ENCODE measurements at regions not wholly inside any gene's neighbourhood (a gene's known extent, or its start where the extent isn't known, plus 50 kb on each side); places are given as distances from the start of the nearest gene placed in this dataset.

DNA sequence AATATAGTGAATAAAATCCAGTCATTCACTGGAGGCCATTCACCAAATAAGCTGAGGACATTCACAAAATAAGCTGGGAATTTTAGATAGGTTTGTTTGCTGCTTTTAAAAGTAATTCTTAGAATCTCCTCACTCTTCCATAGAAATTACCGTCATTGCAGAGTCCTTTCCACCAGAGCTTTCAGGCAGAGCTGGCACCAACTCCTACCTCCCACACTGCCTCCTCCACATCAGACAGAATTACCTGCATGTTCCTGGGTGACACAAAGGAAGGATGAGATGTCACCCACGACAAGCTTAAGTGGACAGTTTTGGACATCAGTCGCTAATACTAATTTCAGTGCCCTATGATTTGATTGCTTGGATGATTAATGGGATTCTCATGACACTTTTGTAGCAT, 1113.2 kb downstream of the IGSF11 start:
- Histone ChIP-seq H4K20me1 (ENCODE audit: insufficient read depth, low read length) (no peaks in the 10 kb centered on the region), H2AFZ (ENCODE audit: low read depth, low read length) (no peak overlapping the region), H3K27me3 (ENCODE audit: insufficient read depth, low read length) (no peaks in the 10 kb centered on the region), H3K36me3 (ENCODE audit: insufficient read depth, low read length) (no peaks in the 10 kb centered on the region), H3K4me1 (ENCODE audit: insufficient read depth, low read length) (no peaks in the 10 kb centered on the region), H3K79me2 (ENCODE audit: insufficient read depth, low read length) (no peaks in the 10 kb centered on the region), H3K4me3 (ENCODE audit: insufficient read depth, low read depth, low read length) (no peak overlapping the region), H3K27ac (ENCODE audit: low read depth, low read length) (no peak overlapping the region), H3K9ac (ENCODE audit: low read length) (no peak overlapping the region), H3K9me3 (ENCODE audit: insufficient read depth, low read depth, low read length) (no peaks in the 10 kb centered on the region), H3K4me2 (ENCODE audit: low read length) (no peak overlapping the region)
- Mint-ChIP-seq H3K36me3 (ENCODE audit: low read depth, unreplicated experiment) (no peaks in the 10 kb centered on the region), H3K27ac (ENCODE audit: unreplicated experiment) (no peak overlapping the region), H3K4me1 (ENCODE audit: low read depth, unreplicated experiment) (peaks cover 10% of the 10 kb centered on the region), H3K4me3 (ENCODE audit: unreplicated experiment) (no peak overlapping the region), H3K9me3 (ENCODE audit: unreplicated experiment) (no peaks in the 10 kb centered on the region), H3K27me3 (ENCODE audit: low read depth, unreplicated experiment) (no peaks in the 10 kb centered on the region)
- no peak for TF ChIP-seq EZH2 (IDR thresholded peaks at IDR 0.05; ENCODE audit: insufficient read depth, low read length)
- TF ChIP-seq, protein P1, sequence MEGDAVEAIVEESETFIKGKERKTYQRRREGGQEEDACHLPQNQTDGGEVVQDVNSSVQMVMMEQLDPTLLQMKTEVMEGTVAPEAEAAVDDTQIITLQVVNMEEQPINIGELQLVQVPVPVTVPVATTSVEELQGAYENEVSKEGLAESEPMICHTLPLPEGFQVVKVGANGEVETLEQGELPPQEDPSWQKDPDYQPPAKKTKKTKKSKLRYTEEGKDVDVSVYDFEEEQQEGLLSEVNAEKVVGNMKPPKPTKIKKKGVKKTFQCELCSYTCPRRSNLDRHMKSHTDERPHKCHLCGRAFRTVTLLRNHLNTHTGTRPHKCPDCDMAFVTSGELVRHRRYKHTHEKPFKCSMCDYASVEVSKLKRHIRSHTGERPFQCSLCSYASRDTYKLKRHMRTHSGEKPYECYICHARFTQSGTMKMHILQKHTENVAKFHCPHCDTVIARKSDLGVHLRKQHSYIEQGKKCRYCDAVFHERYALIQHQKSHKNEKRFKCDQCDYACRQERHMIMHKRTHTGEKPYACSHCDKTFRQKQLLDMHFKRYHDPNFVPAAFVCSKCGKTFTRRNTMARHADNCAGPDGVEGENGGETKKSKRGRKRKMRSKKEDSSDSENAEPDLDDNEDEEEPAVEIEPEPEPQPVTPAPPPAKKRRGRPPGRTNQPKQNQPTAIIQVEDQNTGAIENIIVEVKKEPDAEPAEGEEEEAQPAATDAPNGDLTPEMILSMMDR (IDR thresholded peaks at IDR 0.05; ENCODE audit: insufficient read depth, low read depth, low read length): no peak
- no peak for FAIRE-seq
- DNase-seq (ENCODE audit: low read depth): no peak

DNA sequence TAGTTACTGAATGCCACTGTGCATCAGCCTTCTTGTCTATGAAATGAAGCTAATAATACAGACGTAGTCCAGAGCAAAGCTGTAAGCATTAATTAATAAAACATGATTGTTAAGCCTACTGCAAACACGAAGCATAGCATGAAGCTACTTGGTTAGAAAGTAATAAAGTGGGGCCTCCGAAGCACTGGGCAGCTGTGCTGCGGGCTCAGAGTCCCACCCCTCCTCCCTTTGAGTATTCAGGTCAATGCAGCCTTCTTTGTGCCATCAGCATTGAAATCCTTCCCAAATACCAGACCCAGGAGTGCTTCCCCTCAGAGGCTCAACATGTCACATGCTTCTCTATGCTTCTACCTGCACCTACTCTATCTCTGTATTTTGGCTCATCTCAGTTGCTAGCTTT, 1112.6 kb downstream of the IGSF11 start:
- Histone ChIP-seq H3K9ac (ENCODE audit: low read length) (no peak overlapping the region), H3K79me2 (ENCODE audit: insufficient read depth, low read length) (no peaks in the 10 kb centered on the region), H3K4me3 (ENCODE audit: insufficient read depth, low read depth, low read length) (no peak overlapping the region), H3K27me3 (ENCODE audit: insufficient read depth, low read length) (no peaks in the 10 kb centered on the region), H3K4me2 (ENCODE audit: low read length) (no peak overlapping the region), H3K36me3 (ENCODE audit: insufficient read depth, low read length) (no peaks in the 10 kb centered on the region), H2AFZ (ENCODE audit: low read depth, low read length) (no peak overlapping the region), H3K27ac (ENCODE audit: low read depth, low read length) (no peak overlapping the region), H3K4me1 (ENCODE audit: insufficient read depth, low read length) (no peaks in the 10 kb centered on the region), H3K9me3 (ENCODE audit: insufficient read depth, low read depth, low read length) (no peaks in the 10 kb centered on the region), H4K20me1 (ENCODE audit: insufficient read depth, low read length) (no peaks in the 10 kb centered on the region)
- Mint-ChIP-seq H3K36me3 (ENCODE audit: low read depth, unreplicated experiment) (no peaks in the 10 kb centered on the region), H3K4me1 (ENCODE audit: low read depth, unreplicated experiment) (peaks cover 10% of the 10 kb centered on the region), H3K27ac (ENCODE audit: unreplicated experiment) (no peak overlapping the region), H3K27me3 (ENCODE audit: low read depth, unreplicated experiment) (no peaks in the 10 kb centered on the region), H3K4me3 (ENCODE audit: unreplicated experiment) (no peak overlapping the region), H3K9me3 (ENCODE audit: unreplicated experiment) (no peaks in the 10 kb centered on the region)
- FAIRE-seq: no peak
- TF ChIP-seq EZH2 (IDR thresholded peaks at IDR 0.05; ENCODE audit: insufficient read depth, low read length): no peak
- TF ChIP-seq, protein P1 (IDR thresholded peaks at IDR 0.05; ENCODE audit: insufficient read depth, low read depth, low read length): no peak
- DNase-seq (ENCODE audit: low read depth): no peak

DNA sequence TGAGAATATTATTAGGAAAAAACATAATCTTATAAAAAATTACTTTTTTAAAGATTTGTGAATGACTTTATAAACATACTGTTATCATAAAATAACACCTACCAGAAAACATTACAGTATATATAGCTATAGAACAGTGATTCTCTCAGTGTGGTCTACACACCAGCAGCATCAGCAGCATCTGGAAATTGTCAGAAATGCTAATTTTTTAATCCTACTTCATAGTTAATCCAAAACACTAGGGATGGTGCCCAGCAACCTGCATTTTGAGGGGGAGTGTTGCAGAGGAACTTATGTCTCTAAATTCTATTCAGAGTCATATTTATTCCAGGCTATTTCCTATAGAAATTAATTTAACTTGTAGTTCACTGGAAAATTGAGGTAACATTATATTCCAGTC, 1107.8 kb downstream of the IGSF11 start:
- FAIRE-seq: no peak

More for the DNA sequence above, 1107.8 kb downstream of the IGSF11 start:
- DNase-seq (ENCODE audit: low read depth): no peak
- no peaks in the 10 kb centered on the region for H3K36me3 ChIP-seq (ENCODE audit: insufficient read depth, low read length)
- no peaks in the 10 kb centered on the region for H3K27me3 ChIP-seq (ENCODE audit: insufficient read depth, low read length)
- no peaks in the 10 kb centered on the region for H4K20me1 ChIP-seq (ENCODE audit: insufficient read depth, low read length)
- no peak overlapping the region for H2AFZ ChIP-seq (ENCODE audit: low read depth, low read length)
- H3K27me3 Mint-ChIP-seq (ENCODE audit: low read depth, unreplicated experiment): no peaks in the 10 kb centered on the region
- no peak overlapping the region for H3K9ac ChIP-seq (ENCODE audit: low read length)
- H3K4me3 ChIP-seq (ENCODE audit: insufficient read depth, low read depth, low read length): no peak overlapping the region
- no peak overlapping the region for H3K4me3 Mint-ChIP-seq (ENCODE audit: unreplicated experiment)
- H3K27ac ChIP-seq (ENCODE audit: low read depth, low read length): no peak overlapping the region
- H3K9me3 Mint-ChIP-seq (ENCODE audit: unreplicated experiment): no peaks in the 10 kb centered on the region
- H3K4me1 Mint-ChIP-seq (ENCODE audit: low read depth, unreplicated experiment): peaks cover 5% of the 10 kb centered on the region
- no peak overlapping the region for H3K27ac Mint-ChIP-seq (ENCODE audit: unreplicated experiment)
- TF ChIP-seq, protein P1 (IDR thresholded peaks at IDR 0.05; ENCODE audit: insufficient read depth, low read depth, low read length): no peak
- H3K79me2 ChIP-seq (ENCODE audit: insufficient read depth, low read length): no peaks in the 10 kb centered on the region
- H3K9me3 ChIP-seq (ENCODE audit: insufficient read depth, low read depth, low read length): no peaks in the 10 kb centered on the region
- no peaks in the 10 kb centered on the region for H3K4me1 ChIP-seq (ENCODE audit: insufficient read depth, low read length)
- no peaks in the 10 kb centered on the region for H3K36me3 Mint-ChIP-seq (ENCODE audit: low read depth, unreplicated experiment)
- H3K4me2 ChIP-seq (ENCODE audit: low read length): no peak overlapping the region

Measured in astrocyte (in vitro differentiated cells and primary cell).